ENCODE measurements at regions not wholly inside any gene's neighbourhood (a gene's known extent, or its start where the extent isn't known, plus 50 kb on each side); places are given as distances from the start of the nearest gene placed in this dataset.

DNA sequence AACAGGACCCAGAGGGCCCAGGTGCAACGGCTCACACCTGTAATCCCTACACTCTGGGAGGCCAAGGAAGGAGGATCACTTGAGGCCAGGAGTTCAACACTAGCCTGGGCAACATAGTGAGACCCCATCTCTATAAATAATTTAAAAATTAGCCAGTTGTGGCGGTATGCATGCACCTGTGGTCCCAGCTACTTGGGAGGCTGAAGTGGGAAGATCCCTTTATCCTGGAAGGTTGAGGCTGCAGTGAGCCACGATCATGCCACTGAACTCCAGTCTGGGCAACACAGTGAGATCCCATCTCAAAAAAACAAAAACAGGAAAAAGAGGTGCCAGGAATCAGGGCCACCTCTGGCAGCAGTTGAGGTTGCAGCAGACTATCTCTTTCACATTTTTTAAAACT lies 85.7 kb upstream of the NUDT7 start:
- no peak overlapping the region for H3K27ac ChIP-seq
- H3K9me2 ChIP-seq (ENCODE audit: insufficient read depth) = no peaks in the 10 kb centered on the region
- H4K20me1 ChIP-seq (ENCODE audit: insufficient read depth) = no peaks in the 10 kb centered on the region
- H3K4me1 ChIP-seq (ENCODE audit: insufficient read depth) = no peaks in the 10 kb centered on the region
- in situ Hi-C loops (cut with MboI) = no loop called here
- no peak overlapping the region for H2AFZ ChIP-seq
- 35 to 43% methylated on average over 3 of the region's 3 CpGs for WGBS, 2 experiments (ENCODE audit: low coverage in 1 of 2, low lambda C conversion rate in 2 of 2, missing lambda C conversion rate in 2 of 2)
- H3K27me3 ChIP-seq (replicated peaks; ENCODE audit: insufficient read depth) = peaks cover 18% of the 10 kb centered on the region
- no peaks in the 10 kb centered on the region for H3K9me3 ChIP-seq (ENCODE audit: low read depth)
- H3K9ac ChIP-seq = no peak overlapping the region
- H3K36me3 ChIP-seq (ENCODE audit: low read depth) = no peaks in the 10 kb centered on the region
- no peak overlapping the region for H3K4me2 ChIP-seq (ENCODE audit: unreplicated experiment)
- no peak for TF ChIP-seq EZH2phosphoT487 (IDR thresholded peaks at IDR 0.05; ENCODE audit: insufficient read depth, low read depth)
- TF ChIP-seq EZH2 (IDR thresholded peaks at IDR 0.05; ENCODE audit: insufficient read depth, poor library complexity, severe bottlenecking) = no peak
- H3K79me2 ChIP-seq (ENCODE audit: insufficient read depth) = no peaks in the 10 kb centered on the region
- no peak for DNase-seq
- H3K4me3 ChIP-seq = no peak overlapping the region
- H3F3A ChIP-seq (ENCODE audit: insufficient read depth) = no peaks in the 10 kb centered on the region

DNA sequence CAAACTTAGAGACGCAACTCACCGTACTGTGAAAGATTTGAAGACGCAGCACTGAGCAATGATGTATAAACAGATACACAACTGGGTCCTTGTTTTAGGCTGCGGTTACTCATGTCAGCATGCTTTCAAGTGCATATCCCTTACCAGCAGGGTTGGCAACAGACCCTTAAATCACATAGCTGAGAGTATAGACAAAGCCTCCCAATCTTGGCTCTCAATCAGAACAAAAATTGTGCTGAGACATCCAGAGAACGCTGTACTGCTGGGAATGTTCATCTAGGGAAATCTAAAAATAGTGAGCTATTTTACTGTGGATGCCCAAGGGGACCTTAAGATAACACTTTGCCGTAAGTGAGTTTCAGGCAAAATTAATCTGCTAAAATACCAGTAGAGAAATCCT lies 84.4 kb upstream of the NUDT7 start:
- H3K79me2 ChIP-seq (ENCODE audit: insufficient read depth) = no peaks in the 10 kb centered on the region
- TF ChIP-seq EZH2phosphoT487 (IDR thresholded peaks at IDR 0.05; ENCODE audit: insufficient read depth, low read depth) = no peak
- TF ChIP-seq EZH2 (IDR thresholded peaks at IDR 0.05; ENCODE audit: insufficient read depth, poor library complexity, severe bottlenecking) = no peak
- H3K9me2 ChIP-seq (ENCODE audit: insufficient read depth) = no peaks in the 10 kb centered on the region
- H3K4me2 ChIP-seq (ENCODE audit: unreplicated experiment) = no peak overlapping the region
- no peak overlapping the region for H3K9ac ChIP-seq
- peaks cover 18% of the 10 kb centered on the region for H3K27me3 ChIP-seq (replicated peaks; ENCODE audit: insufficient read depth)
- 54% methylated on average over 6 of the region's 6 CpGs for whole genome bisulfite sequencing, 2 experiments (ENCODE audit: low coverage in 1 of 2, low lambda C conversion rate in 2 of 2, missing lambda C conversion rate in 2 of 2)
- H3K9me3 ChIP-seq (ENCODE audit: low read depth) = no peaks in the 10 kb centered on the region
- in situ Hi-C loops (cut with MboI) = no loop called here
- H2AFZ ChIP-seq = no peak overlapping the region
- no peaks in the 10 kb centered on the region for H4K20me1 ChIP-seq (ENCODE audit: insufficient read depth)
- H3K36me3 ChIP-seq (ENCODE audit: low read depth) = no peaks in the 10 kb centered on the region
- no peak for DNase-seq
- no peak overlapping the region for H3K4me3 ChIP-seq
- H3F3A ChIP-seq (ENCODE audit: insufficient read depth) = no peaks in the 10 kb centered on the region
- no peaks in the 10 kb centered on the region for H3K4me1 ChIP-seq (ENCODE audit: insufficient read depth)
- H3K27ac ChIP-seq = no peak overlapping the region

DNA sequence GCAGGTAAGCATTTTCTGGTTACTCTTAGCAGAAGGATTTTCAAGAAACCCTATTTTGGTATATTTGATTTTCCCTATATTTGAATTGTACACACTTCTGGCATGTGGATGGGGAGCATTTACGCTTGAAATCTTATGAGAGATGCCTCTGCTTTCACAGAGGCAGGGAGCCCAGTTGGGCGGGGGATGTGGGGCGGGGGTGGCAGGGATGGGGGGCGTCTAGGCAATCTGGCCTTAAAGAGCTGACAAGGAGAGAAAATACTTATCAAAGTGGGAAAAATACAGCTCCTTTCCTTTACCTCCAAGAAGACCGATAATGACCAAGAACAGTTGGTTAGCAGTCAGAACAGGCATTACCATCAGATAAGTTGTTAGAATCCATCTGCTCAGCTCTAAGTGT lies 79.1 kb upstream of the NUDT7 start:
- Histone ChIP-seq H3K9me2 (ENCODE audit: insufficient read depth) (no peaks in the 10 kb centered on the region), H2AFZ (no peak overlapping the region), H3K36me3 (ENCODE audit: low read depth) (no peaks in the 10 kb centered on the region), H3K9me3 (ENCODE audit: low read depth) (no peaks in the 10 kb centered on the region), H3K9ac (no peak overlapping the region), H3K4me2 (ENCODE audit: unreplicated experiment) (no peak overlapping the region), H3K27ac (no peak overlapping the region), H4K20me1 (ENCODE audit: insufficient read depth) (no peaks in the 10 kb centered on the region), H3K79me2 (ENCODE audit: insufficient read depth) (no peaks in the 10 kb centered on the region), H3K27me3 (replicated peaks; ENCODE audit: insufficient read depth) (0 out of 2 replicates have a peak, but pooled peaks cover 11% of the 10 kb centered on the region), H3K4me1 (ENCODE audit: insufficient read depth) (no peaks in the 10 kb centered on the region), H3F3A (ENCODE audit: insufficient read depth) (no peaks in the 10 kb centered on the region), H3K4me3 (no peak overlapping the region)
- in situ Hi-C loops (cut with MboI) = no loop called here
- no peak for TF ChIP-seq EZH2phosphoT487 (IDR thresholded peaks at IDR 0.05; ENCODE audit: insufficient read depth, low read depth)
- no peak for DNase-seq
- WGBS, 2 experiments (ENCODE audit: low coverage in 1 of 2, low lambda C conversion rate in 2 of 2, missing lambda C conversion rate in 2 of 2) = 33 to 61% methylated on average over 3 to 5 of the region's 5 CpGs

DNA sequence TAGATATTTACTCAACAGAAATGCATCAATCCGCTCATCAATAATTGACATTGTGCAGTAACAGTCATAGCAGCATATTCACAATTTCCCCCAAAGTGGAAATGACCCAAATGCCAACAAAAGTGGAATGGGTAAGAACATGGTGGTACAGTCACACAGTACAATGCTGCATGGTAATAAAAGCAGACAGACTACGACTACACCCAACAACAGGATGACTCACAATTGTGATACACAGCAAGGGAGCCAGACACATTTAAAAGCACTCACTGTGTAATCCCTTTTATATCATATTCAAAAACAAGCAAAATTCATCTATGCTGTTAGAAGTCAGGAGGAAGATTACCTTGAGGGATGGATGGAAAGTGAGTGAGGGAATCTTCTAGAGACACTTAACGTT lies 76.5 kb upstream of the NUDT7 start:
- Histone ChIP-seq H3K9ac (no peak overlapping the region), H3K27ac (no peak overlapping the region), H3K27me3 (replicated peaks; ENCODE audit: insufficient read depth) (0 out of 2 replicates have a peak, but pooled peaks cover 5% of the 10 kb centered on the region), H3K36me3 (ENCODE audit: low read depth) (no peaks in the 10 kb centered on the region), H3K4me2 (ENCODE audit: unreplicated experiment) (no peak overlapping the region), H4K20me1 (ENCODE audit: insufficient read depth) (no peaks in the 10 kb centered on the region), H3K4me3 (no peak overlapping the region), H3K4me1 (ENCODE audit: insufficient read depth) (no peaks in the 10 kb centered on the region), H3K9me3 (ENCODE audit: low read depth) (no peaks in the 10 kb centered on the region), H3K79me2 (ENCODE audit: insufficient read depth) (no peaks in the 10 kb centered on the region), H3F3A (ENCODE audit: insufficient read depth) (no peaks in the 10 kb centered on the region), H2AFZ (no peak overlapping the region), H3K9me2 (ENCODE audit: insufficient read depth) (no peaks in the 10 kb centered on the region)
- in situ Hi-C loops (cut with MboI) = no loop called here
- WGBS, 2 experiments (ENCODE audit: low coverage in 1 of 2, low lambda C conversion rate in 2 of 2, missing lambda C conversion rate in 2 of 2) = 20 to 24% methylated on average over 3 of the region's 3 CpGs
- no peak for TF ChIP-seq EZH2 (IDR thresholded peaks at IDR 0.05; ENCODE audit: insufficient read depth, poor library complexity, severe bottlenecking)
- no peak for TF ChIP-seq EZH2phosphoT487 (IDR thresholded peaks at IDR 0.05; ENCODE audit: insufficient read depth, low read depth)
- DNase-seq = peak; percentile 18

DNA sequence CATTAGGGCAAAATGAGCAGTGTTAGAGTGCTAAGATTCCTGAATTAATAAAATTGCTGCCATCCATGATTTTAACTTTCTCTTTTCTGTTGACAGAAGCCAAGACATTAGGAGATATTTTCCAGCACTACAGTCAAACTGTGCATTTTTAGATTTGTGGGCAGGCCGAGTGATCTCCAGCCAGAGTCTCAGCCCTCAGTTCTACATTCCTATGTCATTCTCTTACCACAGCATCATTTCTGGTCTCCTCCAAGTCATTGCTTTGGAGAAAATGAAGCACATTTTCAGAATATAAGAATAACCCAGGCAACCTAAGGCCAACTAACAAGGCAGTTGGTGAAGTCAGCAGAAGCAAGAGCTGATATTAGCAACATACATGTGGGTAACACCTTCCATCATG lies 74.6 kb upstream of the NUDT7 start:
- H4K20me1 ChIP-seq (ENCODE audit: insufficient read depth) = no peaks in the 10 kb centered on the region
- H2AFZ ChIP-seq = no peak overlapping the region
- H3K4me3 ChIP-seq = no peak overlapping the region
- H3K27ac ChIP-seq = no peak overlapping the region
- H3K9me3 ChIP-seq (ENCODE audit: low read depth) = no peaks in the 10 kb centered on the region
- no peaks in the 10 kb centered on the region for H3F3A ChIP-seq (ENCODE audit: insufficient read depth)
- no peaks in the 10 kb centered on the region for H3K79me2 ChIP-seq (ENCODE audit: insufficient read depth)
- H3K4me1 ChIP-seq (ENCODE audit: insufficient read depth) = no peaks in the 10 kb centered on the region
- no peak for DNase-seq
- in situ Hi-C loops (cut with MboI) = no loop called here
- TF ChIP-seq EZH2phosphoT487 (IDR thresholded peaks at IDR 0.05; ENCODE audit: insufficient read depth, low read depth) = no peak
- no peak for TF ChIP-seq EZH2 (IDR thresholded peaks at IDR 0.05; ENCODE audit: insufficient read depth, poor library complexity, severe bottlenecking)
- WGBS, 2 experiments (ENCODE audit: low coverage in 1 of 2, low lambda C conversion rate in 2 of 2, missing lambda C conversion rate in 2 of 2) = 3 to 4% methylated on average over 1 of the region's 1 CpG
- H3K36me3 ChIP-seq (ENCODE audit: low read depth) = no peaks in the 10 kb centered on the region
- H3K9me2 ChIP-seq (ENCODE audit: insufficient read depth) = no peaks in the 10 kb centered on the region
- no peak overlapping the region for H3K4me2 ChIP-seq (ENCODE audit: unreplicated experiment)
- peaks cover 19% of the 10 kb centered on the region for H3K27me3 ChIP-seq (replicated peaks; ENCODE audit: insufficient read depth)
- H3K9ac ChIP-seq = no peak overlapping the region

Data from GM23248 (cell line).